ENCODE measurements at regions not wholly inside any gene's neighbourhood (a gene's known extent, or its start where the extent isn't known, plus 50 kb on each side); places are given as distances from the start of the nearest gene placed in this dataset.

- WGBS = 83% methylated on average over 2 of the region's 2 CpGs
- H3K9me3 ChIP-seq = no peaks in the 10 kb centered on the region
- DNase-seq (ENCODE audit: low spot score) = no peak
- H3K27ac ChIP-seq = no peak overlapping the region
- H3K4me1 ChIP-seq (replicated peaks) = no peaks in the 10 kb centered on the region
- TF ChIP-seq POLR2AphosphoS5 (IDR thresholded peaks at IDR 0.05) (no peak), POLR2A (IDR thresholded peaks at IDR 0.05) (no peak), CTCF (IDR thresholded peaks at IDR 0.05) (no peak)
- H3K4me3 ChIP-seq = no peak overlapping the region
- no peaks in the 10 kb centered on the region for H3K27me3 ChIP-seq (replicated peaks; ENCODE audit: insufficient read depth)
- intact Hi-C loops (cut with DNase I) = no loop called here
- no peaks in the 10 kb centered on the region for H3K36me3 ChIP-seq
These were observed 81.1 kb upstream of the CPM start for GRCh38 chr12:69014047-69014446.

- intact Hi-C loops (cut with DNase I) = no loop called here
- 90% methylated on average over 2 of the region's 2 CpGs for WGBS
These were observed 82.0 kb upstream of the CPM start for GRCh38 chr12:69015017-69015416.

GRCh38 chr12:69015831-69016230 lies 82.9 kb upstream of the CPM start:
- TF ChIP-seq POLR2AphosphoS5 (IDR thresholded peaks at IDR 0.05) = no peak
- TF ChIP-seq CTCF (IDR thresholded peaks at IDR 0.05) = no peak
- no peak for TF ChIP-seq POLR2A (IDR thresholded peaks at IDR 0.05)
- WGBS = 52% methylated on average over 6 of the region's 6 CpGs
- H3K36me3 ChIP-seq = no peaks in the 10 kb centered on the region
- intact Hi-C loops (cut with DNase I) = no loop called here
- no peaks in the 10 kb centered on the region for H3K27me3 ChIP-seq (replicated peaks; ENCODE audit: insufficient read depth)
- no peaks in the 10 kb centered on the region for H3K4me1 ChIP-seq (replicated peaks)
- no peak for DNase-seq (ENCODE audit: low spot score)
- H3K27ac ChIP-seq = no peak overlapping the region
- H3K4me3 ChIP-seq = no peak overlapping the region
- H3K9me3 ChIP-seq = no peaks in the 10 kb centered on the region

More at GRCh38 chr12:69015017-69015416, 82.0 kb upstream of the CPM start:
- H3K27ac ChIP-seq = no peak overlapping the region
- no peaks in the 10 kb centered on the region for H3K27me3 ChIP-seq (replicated peaks; ENCODE audit: insufficient read depth)
- no peaks in the 10 kb centered on the region for H3K36me3 ChIP-seq
- no peaks in the 10 kb centered on the region for H3K9me3 ChIP-seq
- TF ChIP-seq POLR2A (IDR thresholded peaks at IDR 0.05) (no peak), CTCF (IDR thresholded peaks at IDR 0.05) (no peak), POLR2AphosphoS5 (IDR thresholded peaks at IDR 0.05) (no peak)
- no peak for DNase-seq (ENCODE audit: low spot score)
- no peaks in the 10 kb centered on the region for H3K4me1 ChIP-seq (replicated peaks)
- H3K4me3 ChIP-seq = no peak overlapping the region

- Histone ChIP-seq H3K36me3 (no peaks in the 10 kb centered on the region), H3K27ac (no peak overlapping the region), H3K27me3 (replicated peaks; ENCODE audit: insufficient read depth) (no peaks in the 10 kb centered on the region), H3K4me1 (replicated peaks) (no peaks in the 10 kb centered on the region), H3K4me3 (no peak overlapping the region), H3K9me3 (no peaks in the 10 kb centered on the region)
- intact Hi-C loops (cut with DNase I) = no loop called here
- TF ChIP-seq POLR2A (IDR thresholded peaks at IDR 0.05) (no peak), CTCF (IDR thresholded peaks at IDR 0.05) (no peak), POLR2AphosphoS5 (IDR thresholded peaks at IDR 0.05) (no peak)
- no peak for DNase-seq (ENCODE audit: low spot score)
These were observed 86.1 kb upstream of the CPM start for GRCh38 chr12:69019082-69019481.

- Histone ChIP-seq H3K4me3 (no peak overlapping the region), H3K36me3 (no peaks in the 10 kb centered on the region), H3K9me3 (no peaks in the 10 kb centered on the region), H3K27ac (no peak overlapping the region), H3K27me3 (replicated peaks; ENCODE audit: insufficient read depth) (no peaks in the 10 kb centered on the region), H3K4me1 (replicated peaks) (no peaks in the 10 kb centered on the region)
- TF ChIP-seq POLR2AphosphoS5 (IDR thresholded peaks at IDR 0.05) = no peak
- intact Hi-C loops (cut with DNase I) = no loop called here
- DNase-seq (ENCODE audit: low spot score) = no peak
These were observed 86.9 kb upstream of the CPM start for GRCh38 chr12:69019910-69020309.
